Middle frontal gyrus (tissue), 1 donor: ENCODE measurements at regions not wholly inside any gene's neighbourhood (a gene's known extent, or its start where the extent isn't known, plus 50 kb on each side); places are given as distances from the start of the nearest gene placed in this dataset.
"Not testable (repeated sequence)": the region's sequence is repeated elsewhere in the genome, so short reads cannot be mapped to it uniquely, and the experiment has no call there.

Experiments
- DNase-seq: peaks from one replicate; pipeline ENCODE4 v3.0.0-alpha.2; 2015; ENCODE audit warnings: low spot score; ENCODE audit errors: extremely low spot score

DNA sequence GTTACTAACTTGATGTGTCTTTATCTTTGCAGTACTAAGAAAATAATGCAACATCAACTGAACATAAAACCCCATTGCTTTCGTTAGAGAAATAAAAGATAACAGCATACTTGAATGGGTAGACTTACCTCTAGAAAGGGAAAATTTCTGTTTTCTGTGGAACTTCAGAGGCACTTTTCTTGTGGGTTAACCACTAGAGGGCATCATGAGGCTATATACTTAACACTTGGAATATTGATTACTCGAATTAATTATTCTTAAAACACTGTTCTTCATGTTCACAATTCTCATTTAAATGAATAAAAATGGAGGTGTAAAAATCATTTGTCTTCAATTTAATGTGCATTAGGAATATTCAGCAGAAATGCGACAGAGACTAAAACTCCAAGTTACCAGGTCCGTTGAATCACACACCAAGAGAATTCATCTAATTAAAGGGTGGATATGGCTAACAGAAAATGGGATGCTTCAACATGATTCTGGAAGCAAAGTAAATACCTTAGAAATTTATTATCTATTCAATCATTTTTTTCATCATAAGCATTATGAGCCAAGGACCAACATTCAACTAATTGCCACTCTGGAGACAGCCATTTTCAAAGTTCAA lies 330.8 kb upstream of the PREP start:
- DNase-seq, result no peak

DNA sequence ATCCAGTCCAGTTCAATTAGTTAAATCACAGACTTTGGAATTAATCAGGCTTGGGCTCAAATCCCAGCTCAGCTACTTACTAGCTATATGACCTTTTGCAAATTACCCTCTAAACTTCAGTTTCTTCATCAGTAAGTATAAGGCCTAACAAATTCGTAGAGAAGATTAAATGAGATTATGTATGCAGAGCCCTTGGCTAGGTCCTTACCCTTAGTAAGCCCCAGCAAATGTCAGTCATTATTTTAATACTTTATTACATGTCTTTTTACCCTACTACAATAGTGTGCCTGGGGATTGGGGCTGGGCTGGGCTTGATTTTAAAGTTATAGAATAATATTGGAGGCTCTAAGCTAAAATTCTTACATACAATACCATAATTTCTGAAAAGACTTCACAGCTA lies 326.1 kb upstream of the PREP start:
- DNase-seq, result no peak

DNA sequence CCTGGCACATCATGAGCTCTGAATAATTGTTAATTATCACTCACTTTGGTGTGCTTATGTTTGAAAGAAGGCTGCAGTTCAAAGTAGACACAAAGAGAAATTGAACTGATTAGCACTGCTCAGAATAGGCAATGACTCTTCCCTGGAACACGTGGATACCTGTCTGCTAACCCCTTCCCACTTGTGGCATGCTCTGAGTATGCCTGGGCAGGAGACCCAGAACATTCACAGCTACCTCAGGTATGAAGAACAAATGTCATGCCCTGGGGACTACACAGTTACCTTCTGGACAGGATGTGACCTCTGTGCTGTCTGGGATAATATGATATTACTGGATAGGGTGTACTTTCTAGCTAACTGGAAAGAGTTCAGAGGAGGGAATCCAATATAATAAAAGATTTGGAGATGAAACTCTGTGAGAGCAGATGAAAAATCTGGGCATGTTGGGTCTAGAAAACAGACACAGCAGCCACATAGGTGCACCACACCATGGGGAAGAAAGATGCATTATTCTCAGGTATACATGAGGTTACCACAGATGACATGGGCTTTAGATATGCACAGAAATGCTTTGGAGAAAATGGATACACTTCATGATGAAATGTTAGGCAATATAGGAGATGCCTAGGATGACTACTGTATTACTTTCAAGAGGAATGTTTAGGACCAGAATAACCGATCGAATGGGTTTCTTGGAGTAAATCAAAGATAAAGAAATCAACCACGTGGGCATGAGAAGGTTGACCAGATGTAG lies 324.2 kb upstream of the PREP start:
- DNase-seq, result no peak

DNA sequence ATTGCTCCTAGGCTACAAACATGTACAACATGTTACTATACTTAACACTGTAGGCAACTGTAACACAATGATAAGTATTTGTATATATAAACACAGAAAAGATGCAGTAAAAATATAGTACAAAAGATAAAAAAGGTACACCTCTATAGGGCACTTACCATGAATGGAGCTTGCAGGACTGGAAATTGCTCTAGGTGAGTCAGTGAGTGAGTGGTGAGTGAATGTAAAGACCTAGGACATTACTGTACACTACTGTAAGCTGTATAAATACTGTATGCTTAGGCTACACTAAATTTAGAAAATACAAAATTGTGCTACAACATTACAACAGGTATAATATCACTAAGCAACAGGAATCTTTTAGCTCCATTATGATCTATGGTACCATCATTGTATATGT lies 312.0 kb upstream of the PREP start:
- no peak for DNase-seq

DNA sequence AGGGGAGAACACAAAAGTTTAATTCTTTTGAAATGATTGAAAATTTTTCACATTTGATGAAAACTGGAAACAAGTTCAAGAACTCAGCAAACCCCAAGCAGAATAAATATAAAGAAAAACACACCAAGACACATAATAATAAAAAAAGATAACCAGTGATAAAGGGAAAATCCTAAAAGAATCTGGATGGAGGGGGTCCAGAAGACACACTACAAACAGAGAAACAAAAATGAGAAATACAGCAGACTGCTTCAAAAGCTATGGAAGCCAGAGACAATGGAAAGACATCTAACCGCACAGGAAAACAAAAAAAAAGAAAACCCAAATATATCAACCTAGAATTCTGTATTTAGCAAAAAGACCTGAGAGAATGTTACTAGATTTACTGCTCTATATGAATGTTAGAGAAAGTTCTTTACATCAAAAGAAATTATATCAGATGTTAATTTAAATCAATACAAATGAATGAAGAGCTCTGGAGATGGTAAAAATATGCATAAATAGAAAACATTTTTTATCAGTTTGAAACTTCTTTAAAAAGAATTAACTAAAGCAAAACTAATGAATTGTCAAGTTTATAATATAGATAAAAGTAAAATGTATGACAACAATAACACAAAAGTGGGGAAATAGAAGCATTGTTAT lies 310.7 kb upstream of the PREP start:
- no peak for DNase-seq

- no peak for DNase-seq
Measured at GRCh38 chr6:105711216-105711615, 308.3 kb upstream of the PREP start.

- no peak for DNase-seq
Measured at GRCh38 chr6:105705608-105706007, 302.7 kb upstream of the PREP start.

DNA sequence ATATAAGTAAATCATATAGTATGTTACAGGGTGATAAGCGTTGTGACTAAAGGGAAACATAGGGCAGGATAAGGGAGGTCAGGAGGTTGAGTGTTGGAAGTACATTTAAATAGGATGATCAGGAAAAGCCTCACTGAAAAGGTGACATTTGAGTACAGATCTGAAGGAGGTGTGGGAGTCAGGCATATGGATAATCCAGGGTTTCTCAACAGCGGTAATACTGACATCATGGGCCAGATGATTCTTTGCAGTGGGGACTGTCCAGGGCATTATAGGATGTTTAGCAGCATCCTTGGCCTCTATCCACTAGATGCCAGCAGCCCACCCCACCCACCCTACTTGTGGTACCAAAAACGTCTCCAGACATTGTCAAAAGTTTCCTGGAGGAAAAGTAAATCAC lies 292.6 kb upstream of the PREP start:
- no peak for DNase-seq

- DNase-seq, result no peak
Measured at GRCh38 chr6:105692613-105693215, 289.8 kb upstream of the PREP start.

- no peak for DNase-seq
Measured at GRCh38 chr6:105691971-105692370, 289.1 kb upstream of the PREP start.

- no peak for DNase-seq
Measured at GRCh38 chr6:105691081-105691480, 288.2 kb upstream of the PREP start.

GRCh38 chr6:105688573-105688972 lies 285.7 kb upstream of the PREP start:
- DNase-seq, result no peak

- not testable (repeated sequence) for DNase-seq
Measured at GRCh38 chr6:105686793-105687192, 283.9 kb upstream of the PREP start.

GRCh38 chr6:105681061-105681460 lies 278.2 kb upstream of the PREP start:
- no peak for DNase-seq

DNA sequence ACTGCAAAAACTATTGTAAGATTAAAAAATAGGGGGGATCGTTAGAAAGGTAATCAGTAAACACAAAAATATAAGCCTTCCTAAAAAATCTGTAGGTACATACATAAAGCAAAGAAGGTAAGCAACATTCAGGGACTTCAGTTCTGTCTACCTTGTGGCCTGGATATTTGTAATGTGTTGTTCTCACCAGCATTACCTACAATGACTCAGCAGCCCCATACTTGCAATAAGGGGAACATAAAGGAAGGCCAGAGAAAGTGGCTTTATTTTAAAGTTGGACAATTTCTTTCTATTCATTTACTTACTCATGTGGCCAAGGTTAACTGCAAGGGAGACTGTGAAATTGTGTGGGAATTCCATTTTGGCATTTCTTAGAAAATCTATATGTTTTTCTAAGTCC lies 277.2 kb upstream of the PREP start:
- DNase-seq, result no peak

DNA sequence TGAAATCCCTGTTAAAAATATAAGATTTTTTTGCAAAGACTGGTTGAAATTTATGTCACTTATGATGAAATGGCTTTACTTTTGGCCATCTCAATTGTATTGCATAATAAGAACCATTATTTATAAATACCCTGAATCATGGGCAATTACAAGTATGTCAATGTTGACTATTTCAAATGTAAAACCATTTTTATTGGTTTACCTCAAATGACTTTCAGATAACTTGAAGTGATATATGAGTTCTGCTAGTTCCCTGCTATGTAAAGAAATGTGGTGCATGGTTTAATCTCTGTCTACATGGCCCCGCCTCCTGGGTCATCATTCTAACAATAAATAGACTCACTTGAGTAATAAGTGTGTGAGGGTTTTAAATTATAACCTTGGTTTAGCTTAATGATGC lies 275.6 kb upstream of the PREP start:
- no peak for DNase-seq

DNA sequence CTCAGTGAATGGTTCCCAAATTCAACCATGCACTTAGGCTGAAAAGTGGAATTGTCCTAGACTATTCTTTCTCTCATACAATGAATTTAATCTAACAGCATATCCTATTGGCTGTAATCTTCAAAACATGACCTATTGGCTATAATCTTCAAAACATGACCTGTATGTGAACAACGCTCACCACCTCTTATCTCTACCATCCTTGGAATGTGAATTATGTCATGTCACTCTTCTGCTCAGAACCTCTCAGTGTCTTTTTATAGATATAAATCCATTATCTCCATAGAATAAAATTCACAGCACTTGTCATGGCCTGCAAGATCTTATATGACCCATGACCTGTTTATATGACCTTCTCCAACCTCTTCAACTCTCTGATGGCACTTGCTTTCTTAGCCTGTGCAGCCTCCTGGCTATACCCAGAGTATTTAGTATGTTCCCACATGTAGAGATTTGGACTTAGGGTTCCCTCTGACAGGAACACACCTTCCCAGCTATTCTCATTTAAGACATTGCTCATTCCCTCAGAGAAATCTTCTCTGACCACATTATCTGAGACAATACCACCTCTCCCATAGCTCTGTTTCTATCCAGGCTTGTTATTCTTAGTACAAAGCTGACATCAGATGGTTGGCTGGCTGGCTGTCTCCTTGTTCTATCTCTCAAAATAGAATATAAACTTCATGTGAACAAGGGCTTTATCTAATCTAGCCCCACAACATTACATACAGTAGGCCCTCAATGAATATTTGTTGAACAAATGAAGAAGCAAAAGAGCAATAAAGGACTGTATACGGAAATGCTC lies 275.0 kb upstream of the PREP start:
- no peak for DNase-seq

DNA sequence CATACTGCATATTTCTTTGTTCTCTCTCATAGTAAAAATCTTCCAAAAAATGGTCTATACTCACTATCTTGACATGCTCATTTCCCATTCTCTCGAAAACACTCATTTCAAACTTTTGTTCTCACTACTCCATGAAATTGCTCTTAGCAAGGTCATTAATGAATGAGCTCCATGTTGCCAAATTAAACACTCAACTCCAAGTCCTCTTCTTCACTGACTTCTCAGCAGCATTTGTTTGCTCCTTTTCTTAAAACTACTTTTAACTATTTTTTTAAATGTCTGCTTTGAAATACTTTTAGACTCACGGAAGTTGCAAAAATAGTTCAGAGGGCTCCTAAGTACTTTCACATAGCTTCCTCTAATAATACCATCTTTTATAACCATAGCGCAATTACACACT lies 274.0 kb upstream of the PREP start:
- no peak for DNase-seq

DNA sequence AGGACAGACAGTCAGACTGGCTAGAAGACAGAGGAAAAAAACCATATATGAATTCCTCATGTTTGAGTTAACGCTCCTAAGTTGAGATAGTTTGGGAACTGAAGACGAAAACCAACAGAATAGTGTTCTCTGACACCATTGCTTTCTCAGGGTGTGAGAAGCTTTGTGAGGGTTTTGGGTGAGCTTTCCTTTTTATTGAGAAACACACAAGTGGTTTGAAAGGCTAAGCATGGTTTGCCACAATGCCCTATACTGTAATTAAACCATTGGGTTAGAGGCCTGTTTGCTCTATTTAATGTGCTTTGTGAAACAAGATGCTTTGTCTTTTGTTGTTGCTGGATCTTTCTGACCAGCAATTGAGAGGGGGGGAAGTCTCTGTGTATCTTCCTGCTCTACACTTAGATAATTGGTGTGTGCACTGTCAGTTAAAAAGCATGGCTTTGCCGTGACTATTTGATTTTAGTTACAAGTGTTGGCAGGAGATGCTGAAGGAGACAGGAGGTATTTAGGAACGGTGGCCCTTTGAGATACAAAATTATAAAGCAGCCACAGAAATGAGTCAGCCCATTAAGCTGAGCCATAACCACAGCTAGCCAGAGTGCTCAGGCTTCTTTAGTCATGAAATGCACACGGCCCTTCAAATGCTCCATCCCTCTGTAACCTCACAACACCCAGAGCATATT lies 273.0 kb upstream of the PREP start:
- no peak for DNase-seq

DNA sequence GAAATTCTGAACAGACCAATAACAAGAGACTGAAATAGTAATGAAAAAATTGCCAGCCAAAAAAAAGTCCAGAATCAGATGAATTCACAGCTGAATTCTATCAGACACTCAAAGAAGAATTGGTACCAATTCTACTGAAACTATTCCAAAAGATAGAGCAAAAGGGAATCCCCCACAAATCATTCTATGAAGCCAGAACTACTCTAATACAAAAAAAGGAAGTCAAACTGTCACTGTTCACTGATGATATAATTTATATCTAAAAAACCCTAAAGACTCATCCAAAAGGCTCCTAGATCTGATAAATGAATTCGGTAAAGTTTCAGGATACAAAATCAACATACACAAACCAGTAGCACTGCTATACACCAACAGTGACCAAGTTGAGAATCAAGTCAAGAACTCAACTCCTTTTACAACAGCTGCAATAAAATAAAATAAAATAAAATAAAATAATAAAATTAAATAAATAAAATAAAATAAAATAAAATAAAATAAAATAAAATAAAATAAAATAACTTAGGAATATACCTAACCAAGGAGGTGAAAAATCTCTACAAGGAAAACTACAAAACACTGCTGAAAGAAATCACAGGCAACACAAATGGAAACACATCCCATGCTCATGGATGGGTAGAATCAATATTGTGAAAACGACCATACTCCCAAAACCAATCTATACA lies 270.1 kb upstream of the PREP start:
- not testable (repeated sequence) for DNase-seq
